Kidney (tissue), 13 donors: ENCODE measurements at regions not wholly inside any gene's neighbourhood (a gene's known extent, or its start where the extent isn't known, plus 50 kb on each side); places are given as distances from the start of the nearest gene placed in this dataset.
A peak's percentile ranks its signal among the peaks of the same experiment; 100 is the strongest.

Source experiments
- DNase-seq, 5 donors: peaks; one replicate each; pipeline ENCODE4 v3.0.0-alpha.2; 2013 to 2020
- FAIRE-seq: peaks from 2 replicates; lab custom pipeline; 2012; peaks lifted over from hg19 to GRCh38; lab: Jason Lieb, UNC
- H3K27ac ChIP-seq, 2 donors: one replicate each; pipeline ENCODE4 v1.7.0; 2013; ENCODE audit warnings: low read depth in 2 of 2, low read length in 2 of 2, inconsistent platforms in 1 of 2
- H3K27me3 ChIP-seq: one replicate; pipeline ENCODE4 v1.7.1; 2013; ENCODE audit warnings: low read length, inconsistent platforms; ENCODE audit not compliant: control insufficient read depth, insufficient read depth
- H3K36me3 ChIP-seq, 3 donors: one replicate each; pipeline versions ENCODE4 v1.7.0 to v1.7.1; 2013; ENCODE audit warnings: low read length in 3 of 3, control low read depth in 1 of 3, inconsistent platforms in 1 of 3; ENCODE audit not compliant: insufficient read depth in 3 of 3, control insufficient read depth in 2 of 3
- H3K4me1 ChIP-seq, 3 donors: one replicate each; pipeline versions ENCODE4 v1.7.0 to v1.7.1; 2013; ENCODE audit warnings: low read length in 3 of 3, inconsistent platforms in 1 of 3, low read depth in 1 of 3; ENCODE audit not compliant: control insufficient read depth in 2 of 3, insufficient read depth in 2 of 3
- H3K4me3 ChIP-seq, 3 donors: one replicate each; pipeline versions ENCODE4 v1.7.0 to v1.8.1; 2013; ENCODE audit warnings: low read length in 3 of 3, control low read depth in 1 of 3, inconsistent platforms in 1 of 3
- H3K9ac ChIP-seq, 3 donors: one replicate each; pipeline versions ENCODE4 v1.7.0 to v1.7.1; 2013; ENCODE audit warnings: low read length in 3 of 3, control low read depth in 1 of 3, inconsistent platforms in 1 of 3
- H3K9me3 ChIP-seq, 3 donors: one replicate each; pipeline versions ENCODE4 v1.7.0 to v1.7.1; 2013; ENCODE audit warnings: low read length in 3 of 3, control low read depth in 1 of 3, inconsistent platforms in 1 of 3; ENCODE audit not compliant: control insufficient read depth in 2 of 3, insufficient read depth in 1 of 3
- intact Hi-C: fragments of 100-400 bp; cut with DNase I; formaldehyde crosslinking; loops from one replicate; pipeline ENCODE4 v1.11.1; 2022
- TF ChIP-seq, protein P1 (sequence below): IDR thresholded peaks from 3 replicates; pipeline ENCODE4 v1.5.1; 2012; ENCODE audit warnings: mild to moderate bottlenecking, moderate library complexity, borderline replicate concordance; ENCODE audit not compliant: insufficient read depth; ENCODE audit errors: extremely low read depth
- donor health status: control.
- donor health status: control.
- donor health status: control.
- donor health status: control.
- donor health status: control.
- donor health status: DM: yes; HTN: yes; CAD: no.
- donor health status: Normal renal cell carcinoma (clear cell type).

- Histone ChIP-seq H3K9me3 (no peaks in the 10 kb centered on the region), H3K4me3 (no peak overlapping the region), H3K27me3 (no peaks in the 10 kb centered on the region), H3K4me1 (no peaks in the 10 kb centered on the region), H3K27ac (no peak overlapping the region), H3K9ac (no peak overlapping the region), H3K36me3 (no peaks in the 10 kb centered on the region)
- no peak for FAIRE-seq
- TF ChIP-seq, protein P1, sequence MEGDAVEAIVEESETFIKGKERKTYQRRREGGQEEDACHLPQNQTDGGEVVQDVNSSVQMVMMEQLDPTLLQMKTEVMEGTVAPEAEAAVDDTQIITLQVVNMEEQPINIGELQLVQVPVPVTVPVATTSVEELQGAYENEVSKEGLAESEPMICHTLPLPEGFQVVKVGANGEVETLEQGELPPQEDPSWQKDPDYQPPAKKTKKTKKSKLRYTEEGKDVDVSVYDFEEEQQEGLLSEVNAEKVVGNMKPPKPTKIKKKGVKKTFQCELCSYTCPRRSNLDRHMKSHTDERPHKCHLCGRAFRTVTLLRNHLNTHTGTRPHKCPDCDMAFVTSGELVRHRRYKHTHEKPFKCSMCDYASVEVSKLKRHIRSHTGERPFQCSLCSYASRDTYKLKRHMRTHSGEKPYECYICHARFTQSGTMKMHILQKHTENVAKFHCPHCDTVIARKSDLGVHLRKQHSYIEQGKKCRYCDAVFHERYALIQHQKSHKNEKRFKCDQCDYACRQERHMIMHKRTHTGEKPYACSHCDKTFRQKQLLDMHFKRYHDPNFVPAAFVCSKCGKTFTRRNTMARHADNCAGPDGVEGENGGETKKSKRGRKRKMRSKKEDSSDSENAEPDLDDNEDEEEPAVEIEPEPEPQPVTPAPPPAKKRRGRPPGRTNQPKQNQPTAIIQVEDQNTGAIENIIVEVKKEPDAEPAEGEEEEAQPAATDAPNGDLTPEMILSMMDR: no peak
- DNase-seq: peak in 1 of 5 donors; percentile 28
- intact Hi-C loops: no loop called here
Observed at GRCh38 chr2:66030553-66030952, 404.4 kb upstream of the MEIS1 start.

DNA sequence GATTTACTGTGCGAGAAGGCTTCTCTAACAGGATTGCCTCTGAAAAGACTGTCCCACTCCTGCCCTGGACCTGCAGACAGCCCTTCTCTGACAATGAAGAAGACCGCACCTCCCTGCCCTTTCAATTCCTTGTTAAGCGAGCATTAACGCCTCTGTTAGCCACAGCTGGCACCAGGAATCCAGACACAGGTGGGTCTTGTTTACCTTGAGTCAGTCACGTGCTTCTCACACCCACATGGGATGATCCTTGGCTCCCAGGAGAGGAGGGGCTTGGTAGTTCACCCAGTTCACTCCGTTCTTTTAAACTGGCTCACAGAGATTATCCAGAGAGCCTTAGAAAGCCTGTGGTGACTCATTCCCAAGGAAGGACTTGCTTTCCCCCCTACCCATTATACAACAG, 410.5 kb upstream of the MEIS1 start:
- Histone ChIP-seq H3K9me3 (no peaks in the 10 kb centered on the region), H3K36me3 (no peaks in the 10 kb centered on the region), H3K27me3 (no peaks in the 10 kb centered on the region), H3K4me3 (no peak overlapping the region), H3K9ac (no peak overlapping the region), H3K27ac (no peak overlapping the region), H3K4me1 (no peaks in the 10 kb centered on the region)
- TF ChIP-seq, protein P1: no peak
- DNase-seq (no peak), FAIRE-seq (no peak)
- intact Hi-C loops: no loop called here

GRCh38 chr2:66021296-66021695, 413.6 kb upstream of the MEIS1 start:
- no peak for DNase-seq
- TF ChIP-seq, protein P1: no peak
- no peak for FAIRE-seq
- Histone ChIP-seq H3K27ac (no peak overlapping the region), H3K9ac (no peak overlapping the region), H3K4me1 (no peaks in the 10 kb centered on the region), H3K9me3 (no peaks in the 10 kb centered on the region), H3K4me3 (no peak overlapping the region), H3K27me3 (no peaks in the 10 kb centered on the region), H3K36me3 (no peaks in the 10 kb centered on the region)
- intact Hi-C loops: no loop called here

- intact Hi-C loops: no loop called here
- H3K9ac ChIP-seq: no peak overlapping the region
- DNase-seq: no peak
Observed at GRCh38 chr2:66017763-66018162, 417.2 kb upstream of the MEIS1 start.

More at GRCh38 chr2:66017763-66018162, 417.2 kb upstream of the MEIS1 start:
- H3K4me1 ChIP-seq: no peaks in the 10 kb centered on the region
- H3K27ac ChIP-seq: no peak overlapping the region
- no peaks in the 10 kb centered on the region for H3K36me3 ChIP-seq
- no peak overlapping the region for H3K4me3 ChIP-seq
- FAIRE-seq: no peak
- H3K9me3 ChIP-seq: no peaks in the 10 kb centered on the region
- TF ChIP-seq, protein P1: no peak
- H3K27me3 ChIP-seq: no peaks in the 10 kb centered on the region
